Left ventricle myocardium inferior (tissue), 1 donor: ENCODE measurements at regions not wholly inside any gene's neighbourhood (a gene's known extent, or its start where the extent isn't known, plus 50 kb on each side); places are given as distances from the start of the nearest gene placed in this dataset.

ENCODE experiments used
- DNase-seq: peaks from one replicate; pipeline ENCODE4 v3.0.0-alpha.2; 2020
- H3K27ac ChIP-seq: fragments of 200-600 bp; replicated peaks from 2 replicates; pipeline ENCODE4 v1.8.0; 2021
- H3K27me3 ChIP-seq: fragments of 200-600 bp; 2 replicates; pipeline ENCODE4 v1.8.0; 2021; ENCODE audit warnings: low read depth
- H3K36me3 ChIP-seq: fragments of 200-600 bp; 2 replicates; pipeline ENCODE4 v1.8.0; 2021
- H3K4me1 ChIP-seq: fragments of 200-600 bp; 2 replicates; pipeline ENCODE4 v1.8.0; 2021
- H3K4me3 ChIP-seq: fragments of 200-600 bp; 2 replicates; pipeline ENCODE4 v1.8.0; 2021; ENCODE audit warnings: mild to moderate bottlenecking, moderate library complexity
- H3K9me3 ChIP-seq: fragments of 200-600 bp; replicated peaks from 2 replicates; pipeline ENCODE4 v1.8.0; 2021
- CTCF ChIP-seq: fragments of 200-600 bp; IDR thresholded peaks from 2 replicates; pipeline ENCODE4 v1.8.0; 2021; ENCODE audit warnings: antibody characterized with exemption, mild to moderate bottlenecking, borderline replicate concordance
- intact Hi-C: fragments of 100-400 bp; cut with micrococcal nuclease; formaldehyde crosslinking; loops from one replicate; pipeline ENCODE4 v1.11.0; 2022
- donor health status: DM: no; HTN: yes; CAD: no; lungs with severe emphysema.

GRCh38 chr5:175056831-175057230 lies 332.4 kb downstream of the MSX2 start:
- no peak for TF ChIP-seq CTCF
- H3K27me3 ChIP-seq = peaks cover 52% of the 10 kb centered on the region
- intact Hi-C loops = no loop called here
- no peaks in the 10 kb centered on the region for H3K9me3 ChIP-seq
- H3K4me3 ChIP-seq = no peak overlapping the region
- H3K36me3 ChIP-seq = no peaks in the 10 kb centered on the region
- no peak overlapping the region for H3K27ac ChIP-seq
- no peak for DNase-seq
- peaks cover 4% of the 10 kb centered on the region for H3K4me1 ChIP-seq

GRCh38 chr5:175054243-175054642 lies 329.9 kb downstream of the MSX2 start:
- intact Hi-C loops = no loop called here
- peaks cover 52% of the 10 kb centered on the region for H3K27me3 ChIP-seq
- TF ChIP-seq CTCF = no peak
- no peaks in the 10 kb centered on the region for H3K4me1 ChIP-seq
- H3K9me3 ChIP-seq = no peaks in the 10 kb centered on the region
- no peak overlapping the region for H3K4me3 ChIP-seq
- no peak for DNase-seq
- H3K36me3 ChIP-seq = no peaks in the 10 kb centered on the region
- H3K27ac ChIP-seq = no peak overlapping the region

- H3K4me1 ChIP-seq = no peaks in the 10 kb centered on the region
- no peak overlapping the region for H3K27ac ChIP-seq
- no peaks in the 10 kb centered on the region for H3K36me3 ChIP-seq
- peaks cover 52% of the 10 kb centered on the region for H3K27me3 ChIP-seq
- no peak for DNase-seq
- intact Hi-C loops = no loop called here
- no peak overlapping the region for H3K4me3 ChIP-seq
- H3K9me3 ChIP-seq = no peaks in the 10 kb centered on the region
- no peak for TF ChIP-seq CTCF
Observed at GRCh38 chr5:175052351-175052750, 328.0 kb downstream of the MSX2 start.

GRCh38 chr5:175047048-175047447 lies 322.7 kb downstream of the MSX2 start:
- Histone ChIP-seq H3K9me3 (no peaks in the 10 kb centered on the region), H3K27me3 (peaks cover 16% of the 10 kb centered on the region), H3K4me1 (no peaks in the 10 kb centered on the region), H3K27ac (no peak overlapping the region), H3K4me3 (no peak overlapping the region), H3K36me3 (no peaks in the 10 kb centered on the region)
- DNase-seq = no peak
- TF ChIP-seq CTCF = no peak
- intact Hi-C loops = no loop called here

- intact Hi-C loops = no loop called here
- Histone ChIP-seq H3K36me3 (no peaks in the 10 kb centered on the region), H3K4me3 (no peak overlapping the region), H3K9me3 (no peaks in the 10 kb centered on the region), H3K27ac (no peak overlapping the region), H3K4me1 (no peaks in the 10 kb centered on the region), H3K27me3 (peaks cover 5% of the 10 kb centered on the region)
- no peak for DNase-seq
- TF ChIP-seq CTCF = no peak
Observed at GRCh38 chr5:175045820-175046219, 321.4 kb downstream of the MSX2 start.

- Histone ChIP-seq H3K4me1 (no peaks in the 10 kb centered on the region), H3K27ac (no peak overlapping the region), H3K4me3 (no peak overlapping the region), H3K27me3 (no peaks in the 10 kb centered on the region), H3K9me3 (peaks cover 10% of the 10 kb centered on the region), H3K36me3 (no peaks in the 10 kb centered on the region)
- TF ChIP-seq CTCF = no peak
- no peak for DNase-seq
- intact Hi-C loops = no loop called here
Observed at GRCh38 chr5:175037820-175038219, 313.4 kb downstream of the MSX2 start.
